LHCN-M2 (cell line): ENCODE measurements at regions not wholly inside any gene's neighbourhood (a gene's known extent, or its start where the extent isn't known, plus 50 kb on each side); places are given as distances from the start of the nearest gene placed in this dataset.

Experiments used
- DNase-seq: peaks from one replicate; pipeline ENCODE4 v3.0.0-alpha.2; 2012; ENCODE audit warnings: low read depth

- DNase-seq = no peak
These were observed 64.0 kb upstream of the PRR20G start for GRCh38 chr3:127351775-127352350.

- no peak for DNase-seq
These were observed 63.5 kb upstream of the PRR20G start for GRCh38 chr3:127351321-127351720.

GRCh38 chr3:127350172-127351050 is 62.6 kb upstream of the PRR20G start:
- no peak for DNase-seq

- DNase-seq = no peak
These were observed 61.8 kb upstream of the PRR20G start for GRCh38 chr3:127349501-127350171.

- DNase-seq = no peak
These were observed 54.9 kb upstream of the PRR20G start for GRCh38 chr3:127342735-127343134.

GRCh38 chr3:127339928-127340861 is 52.3 kb upstream of the PRR20G start:
- DNase-seq = no peak

- DNase-seq = no peak
These were observed 51.2 kb upstream of the PRR20G start for GRCh38 chr3:127339016-127339415.

- DNase-seq = no peak
These were observed 50.2 kb upstream of the PRR20G start for GRCh38 chr3:127337911-127338531.
